ENCODE measurements at regions not wholly inside any gene's neighbourhood (a gene's known extent, or its start where the extent isn't known, plus 50 kb on each side); places are given as distances from the start of the nearest gene placed in this dataset.
A peak's percentile ranks its signal among the peaks of the same experiment; 100 is the strongest.
"Not testable (repeated sequence)": the region's sequence is repeated elsewhere in the genome, so short reads cannot be mapped to it uniquely, and the experiment has no call there.

DNA sequence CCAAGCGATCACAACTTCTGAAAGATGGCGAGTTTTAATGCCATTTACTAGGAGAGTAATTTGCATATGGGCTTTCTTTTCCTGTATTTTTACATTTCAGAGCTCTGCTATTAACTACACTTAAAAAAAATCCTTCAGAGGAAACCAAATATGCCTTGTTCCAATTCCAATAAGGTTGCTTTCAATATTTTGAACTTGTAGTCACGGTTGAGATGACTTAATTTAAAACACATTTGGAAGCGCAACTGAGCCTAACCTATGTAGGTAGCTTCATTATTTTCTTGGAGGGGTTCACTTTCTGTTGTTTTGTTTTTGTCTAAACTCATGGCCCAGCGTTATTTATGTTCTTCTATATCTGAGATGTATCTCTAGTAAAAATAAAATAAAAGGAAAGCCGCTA lies 93.4 kb downstream of the BLID start:
- no peak for DNase-seq

DNA sequence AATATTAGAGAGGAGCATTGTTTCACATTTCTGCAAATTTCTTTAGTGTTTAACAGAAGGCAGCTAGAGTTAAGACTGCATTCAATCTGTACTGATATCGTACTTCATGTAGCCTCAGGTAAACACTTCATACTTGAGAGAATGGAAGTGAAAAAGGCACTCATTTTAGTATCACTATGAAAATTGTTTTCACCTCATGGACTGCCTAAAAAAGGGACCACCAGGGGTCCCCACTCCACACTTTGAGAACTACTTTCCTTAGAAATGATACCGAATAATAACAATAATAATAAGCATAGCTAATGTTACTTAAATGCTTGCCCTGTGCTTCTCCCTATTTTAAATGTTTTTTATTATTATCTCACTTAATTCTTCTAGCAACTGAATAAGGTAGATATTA lies 95.1 kb downstream of the BLID start:
- DNase-seq, result no peak

DNA sequence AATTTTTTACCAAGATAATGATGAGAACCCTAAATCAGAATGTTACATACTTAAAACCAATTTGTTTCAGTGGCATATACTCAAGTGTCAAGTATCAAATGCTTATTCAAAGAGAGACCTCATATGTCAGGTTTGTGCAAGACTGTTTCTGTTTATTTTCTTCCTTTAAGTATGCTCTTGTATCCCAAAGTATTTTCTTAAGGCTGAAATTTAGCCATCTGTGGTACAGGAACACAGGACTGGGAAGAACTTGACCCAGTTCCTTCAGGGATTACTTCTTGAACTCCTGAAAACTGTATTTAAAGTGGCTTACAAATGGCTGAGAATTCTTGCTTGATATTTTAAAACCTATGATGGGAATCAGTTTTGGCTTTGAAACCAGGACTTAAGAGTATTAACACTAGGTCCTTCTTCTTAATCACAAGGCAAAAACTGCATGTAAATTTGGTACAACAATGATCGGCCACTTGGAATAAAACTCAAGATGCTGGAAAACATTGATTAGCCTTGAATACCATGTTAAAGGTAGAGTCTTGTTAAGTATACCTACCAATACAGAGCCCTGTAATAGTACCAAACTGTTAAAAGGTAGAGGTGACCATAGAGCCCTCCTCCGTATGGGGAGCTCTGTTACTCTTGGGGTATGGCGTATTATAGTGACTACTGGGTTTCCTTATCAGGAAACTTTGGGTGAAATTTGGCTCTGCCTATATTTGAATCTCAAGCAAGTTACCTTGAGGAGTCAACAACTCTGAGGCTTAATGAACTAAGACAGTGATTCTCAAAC lies 95.9 kb downstream of the BLID start:
- no peak for DNase-seq

DNA sequence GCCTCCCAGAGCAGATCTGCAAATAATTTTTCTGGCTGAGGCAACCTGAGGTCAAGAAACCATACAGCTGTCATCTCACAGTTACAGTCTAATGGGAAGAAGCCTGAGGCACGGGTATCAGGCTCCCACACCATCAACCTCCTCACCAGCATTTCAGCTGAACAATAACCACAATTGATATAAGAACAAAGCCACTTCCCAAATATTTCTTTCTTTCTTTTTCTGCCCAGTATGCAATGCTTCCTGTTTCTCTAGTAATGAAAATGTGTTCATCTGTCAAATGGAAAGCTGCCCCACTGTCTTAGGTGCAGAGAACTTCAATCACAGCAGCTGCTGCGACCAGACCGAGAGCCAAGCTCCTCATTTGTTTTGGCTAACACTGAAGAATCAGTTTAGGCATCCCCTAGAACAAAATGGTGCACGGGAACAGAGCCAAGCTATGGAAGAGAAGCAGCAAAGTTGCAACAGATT lies 108.4 kb downstream of the BLID start:
- DNase-seq, result peak in 1 of 2 donors; percentile 12

DNA sequence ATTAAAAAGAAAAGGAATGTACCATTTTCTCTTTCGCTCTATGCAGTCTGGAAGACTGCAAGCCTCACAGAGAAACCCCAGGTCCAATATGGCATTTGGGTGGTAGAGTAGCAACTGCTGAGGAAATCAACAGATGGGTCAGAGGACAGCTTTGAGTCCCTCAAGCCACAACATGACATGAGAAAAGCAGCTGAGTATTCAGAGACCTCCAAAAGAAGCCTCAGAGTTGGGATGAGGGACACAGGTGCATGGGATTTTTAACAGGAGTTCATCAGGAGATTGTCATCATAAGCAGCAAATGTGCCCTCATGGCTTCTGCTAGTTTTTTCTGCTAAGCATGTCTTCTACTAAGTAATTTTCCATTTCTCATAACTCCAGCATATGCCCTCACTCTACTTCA lies 111.6 kb downstream of the BLID start:
- no peak for DNase-seq

DNA sequence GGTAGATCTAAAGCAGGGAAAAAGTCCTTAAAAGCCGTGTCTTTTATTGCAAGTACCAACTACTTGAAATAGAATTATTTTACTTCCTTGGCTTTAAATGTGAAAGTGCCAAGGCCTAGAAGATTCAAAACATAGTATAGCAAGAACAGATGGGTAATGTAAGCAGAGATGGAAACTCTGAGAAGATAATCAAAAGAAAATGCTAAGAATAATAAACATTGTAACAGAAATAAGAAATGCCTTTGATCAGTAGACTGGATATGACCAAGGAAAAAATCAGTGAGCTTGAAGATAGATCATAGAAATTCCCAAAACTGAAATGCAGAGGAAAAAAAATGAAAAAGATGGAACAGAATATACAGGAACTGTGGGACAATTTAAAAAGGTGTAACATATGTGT lies 113.1 kb downstream of the BLID start:
- no peak for DNase-seq

DNA sequence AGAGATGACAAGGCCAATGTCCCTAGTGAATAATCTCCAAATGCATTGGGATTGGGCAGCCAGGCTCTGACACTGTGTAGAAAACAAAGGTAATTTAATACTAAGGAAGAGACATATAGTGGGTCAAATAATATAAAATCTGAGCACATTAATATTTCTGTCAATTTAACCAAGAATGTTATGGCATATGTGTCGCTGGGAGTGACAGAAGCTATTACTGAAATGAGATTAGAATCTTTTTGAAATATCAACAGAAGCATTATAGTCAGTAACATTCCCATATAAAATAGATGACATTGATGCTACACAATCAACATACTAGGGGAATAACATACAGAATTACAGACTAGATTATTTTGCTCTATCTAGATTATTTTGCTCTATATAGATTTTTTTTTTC lies 114.0 kb downstream of the BLID start:
- no peak for DNase-seq

DNA sequence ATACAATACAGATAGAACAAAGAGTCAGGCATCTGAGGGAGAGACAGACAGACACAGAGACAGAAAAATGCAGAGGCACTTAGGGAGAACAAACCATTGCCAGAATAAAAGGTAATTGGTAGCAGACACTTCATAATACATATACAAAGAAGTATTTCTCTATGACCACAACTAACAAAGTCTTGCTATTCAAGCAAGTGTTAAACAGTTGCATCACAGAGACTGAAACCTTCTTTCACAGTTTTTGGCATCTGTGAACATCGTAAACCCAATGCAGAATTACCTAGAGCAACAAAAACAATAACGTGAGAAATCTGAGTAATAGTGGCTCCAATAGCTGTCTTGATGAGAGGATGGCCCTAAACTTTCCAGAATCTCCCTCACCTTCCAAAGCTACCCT lies 116.4 kb downstream of the BLID start:
- DNase-seq, result no peak

DNA sequence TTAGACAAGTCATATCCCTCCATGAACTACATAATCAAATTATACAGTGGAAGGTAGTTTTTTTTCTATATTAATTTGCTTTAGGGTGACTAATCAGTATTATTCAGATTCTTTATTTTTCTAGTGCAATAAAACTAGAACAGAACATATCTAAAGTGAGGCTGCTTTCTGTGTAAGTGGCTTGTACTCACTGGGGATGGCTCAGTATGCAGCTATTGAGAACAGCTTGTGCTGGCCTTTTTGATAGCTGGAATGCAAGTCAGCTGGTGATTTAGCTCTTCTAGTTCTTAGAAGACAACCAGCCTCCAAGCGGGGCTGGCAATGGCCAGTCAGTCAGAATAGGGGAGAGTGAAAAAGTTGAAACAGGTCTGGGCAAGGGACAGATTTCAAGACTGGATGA lies 119.4 kb downstream of the BLID start:
- no peak for DNase-seq

DNA sequence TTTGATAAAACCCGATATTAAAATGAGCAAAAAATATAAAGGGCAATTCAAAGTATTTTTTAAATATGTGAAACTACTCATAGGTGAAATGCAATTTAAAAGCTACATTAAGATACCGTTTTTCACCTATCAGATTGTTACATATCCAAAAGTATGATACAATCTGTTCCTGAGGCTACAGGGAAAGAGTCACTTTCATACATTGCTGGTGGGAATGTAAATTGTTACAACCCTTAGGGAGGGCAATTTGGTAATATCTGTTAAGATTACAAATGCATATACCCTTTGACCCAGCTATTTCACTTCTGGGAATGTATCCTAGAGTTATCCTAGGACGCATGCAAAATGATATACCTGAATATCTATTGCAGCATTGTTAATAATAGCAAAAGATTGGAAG lies 132.1 kb downstream of the BLID start:
- DNase-seq, result no peak

DNA sequence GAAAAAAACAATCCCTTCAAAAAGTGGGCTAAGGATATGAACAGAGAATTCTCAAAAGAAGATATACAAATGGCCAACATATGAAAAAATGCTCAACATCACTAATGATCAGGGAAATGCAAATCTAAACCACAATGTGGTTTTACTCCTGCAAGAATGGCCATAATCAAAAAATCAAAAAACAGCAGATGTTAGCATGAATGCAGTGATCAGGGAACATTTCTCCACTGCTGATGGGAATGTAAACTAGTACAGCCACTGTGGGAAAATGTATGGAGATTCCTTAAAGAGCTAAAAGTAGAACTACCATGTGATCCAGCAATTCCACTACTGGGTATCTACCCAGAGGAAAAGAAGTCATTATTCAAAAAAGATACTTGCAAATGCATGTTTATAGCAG lies 138.1 kb downstream of the BLID start:
- not testable (repeated sequence) for DNase-seq

DNA sequence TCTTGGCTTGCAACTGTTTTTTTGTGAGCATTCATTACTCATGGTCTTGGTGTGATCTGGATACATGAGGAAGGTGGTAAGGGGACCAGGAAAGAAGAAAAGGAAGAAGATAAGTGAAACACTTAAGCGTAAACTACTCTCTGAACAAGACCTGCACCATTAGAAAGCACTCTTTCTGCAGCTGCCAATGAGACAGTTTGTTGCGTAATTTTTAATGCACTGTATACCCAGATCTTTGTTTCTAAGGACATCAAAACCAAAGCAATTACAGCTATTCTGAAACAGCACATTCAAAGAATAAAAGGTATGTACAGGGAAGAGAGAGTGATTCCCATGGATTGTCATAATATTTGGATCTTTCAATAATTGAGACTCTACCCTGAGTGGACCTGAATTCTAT lies 147.4 kb downstream of the BLID start:
- no peak for DNase-seq

DNA sequence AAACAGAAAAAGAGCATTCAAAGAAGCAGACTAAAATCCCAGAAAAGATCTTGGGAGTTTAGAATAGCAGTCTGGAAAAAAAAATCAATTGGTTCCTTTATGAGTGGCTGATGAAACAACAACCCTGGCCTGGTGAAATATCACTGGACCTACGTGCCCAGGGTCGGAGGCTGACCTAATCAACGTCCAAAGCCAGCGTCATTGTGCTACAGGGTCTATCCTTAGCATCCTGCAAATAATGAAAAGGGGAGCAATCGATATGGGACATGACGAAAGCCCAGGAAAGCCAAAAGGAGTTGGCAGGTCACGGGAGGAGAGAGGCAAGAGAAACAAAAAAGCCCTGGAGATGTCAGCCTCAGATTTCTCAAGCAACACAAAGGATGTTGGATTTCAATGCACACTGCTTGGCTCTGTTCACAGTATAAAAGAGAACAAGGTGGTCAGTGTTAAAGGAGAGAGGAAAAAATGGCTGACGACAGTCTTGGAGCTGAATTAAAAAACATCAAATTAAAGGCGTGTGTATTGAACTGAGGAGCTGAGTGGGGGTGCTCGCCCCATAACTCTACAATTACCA lies 148.8 kb downstream of the BLID start:
- no peak for DNase-seq

DNA sequence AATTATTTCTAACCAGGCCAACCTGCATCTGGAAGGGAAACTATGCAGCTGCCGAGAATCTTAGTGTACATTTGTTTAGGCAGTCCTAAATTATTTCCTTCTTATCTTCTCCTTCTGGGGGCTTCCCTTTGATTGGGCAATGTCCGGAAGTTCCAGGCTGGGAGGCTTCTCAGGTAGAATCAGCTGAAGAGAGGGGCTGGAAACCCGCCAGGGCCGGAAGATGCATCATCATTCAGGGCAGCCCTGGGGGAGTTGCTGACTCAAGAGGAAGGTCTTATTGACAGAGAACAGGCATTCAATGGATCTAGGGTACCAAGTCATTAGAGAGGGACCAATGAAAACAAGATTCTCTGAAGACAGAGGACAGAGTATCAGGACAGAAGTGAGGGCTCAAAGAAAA lies 150.7 kb downstream of the BLID start:
- no peak for DNase-seq

DNA sequence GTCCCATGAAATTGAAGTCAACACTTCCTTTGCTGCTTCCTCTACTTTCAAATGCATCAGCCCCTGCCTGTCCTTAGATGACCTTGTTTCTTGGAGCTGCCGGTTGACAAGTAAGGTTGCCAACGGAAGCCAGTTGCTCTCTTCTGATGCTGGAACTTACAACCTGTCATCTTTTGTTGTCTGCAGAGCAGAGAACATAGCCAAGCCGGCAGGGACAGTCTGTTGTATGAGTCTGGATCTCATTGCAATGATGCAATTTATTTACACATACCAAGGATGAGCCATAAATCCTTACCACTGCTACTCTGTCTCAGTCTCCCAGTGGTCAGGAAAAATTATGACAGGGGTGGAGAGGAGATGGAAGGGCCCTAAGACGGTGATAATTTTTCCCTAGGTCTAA lies 151.4 kb downstream of the BLID start:
- no peak for DNase-seq

DNA sequence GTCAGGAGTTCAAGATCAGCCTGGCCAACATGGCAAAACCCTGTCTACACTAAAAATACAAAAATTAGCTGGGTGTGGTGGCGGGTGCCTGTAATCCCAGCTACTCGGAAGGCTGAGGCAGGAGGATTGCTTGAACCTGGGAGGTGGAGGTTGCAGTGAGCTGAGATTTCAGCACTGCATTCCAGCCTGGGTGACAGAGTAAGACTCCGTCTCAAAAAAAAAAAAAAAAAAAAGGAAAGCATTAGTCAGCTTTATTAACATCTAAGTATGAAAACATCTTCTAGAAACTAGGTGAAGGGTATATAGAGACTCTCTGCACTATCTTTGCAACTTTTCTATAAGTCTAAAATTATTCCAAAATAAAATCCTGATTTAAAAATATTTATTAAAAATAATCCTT lies 152.2 kb downstream of the BLID start:
- DNase-seq, result not testable (repeated sequence)

DNA sequence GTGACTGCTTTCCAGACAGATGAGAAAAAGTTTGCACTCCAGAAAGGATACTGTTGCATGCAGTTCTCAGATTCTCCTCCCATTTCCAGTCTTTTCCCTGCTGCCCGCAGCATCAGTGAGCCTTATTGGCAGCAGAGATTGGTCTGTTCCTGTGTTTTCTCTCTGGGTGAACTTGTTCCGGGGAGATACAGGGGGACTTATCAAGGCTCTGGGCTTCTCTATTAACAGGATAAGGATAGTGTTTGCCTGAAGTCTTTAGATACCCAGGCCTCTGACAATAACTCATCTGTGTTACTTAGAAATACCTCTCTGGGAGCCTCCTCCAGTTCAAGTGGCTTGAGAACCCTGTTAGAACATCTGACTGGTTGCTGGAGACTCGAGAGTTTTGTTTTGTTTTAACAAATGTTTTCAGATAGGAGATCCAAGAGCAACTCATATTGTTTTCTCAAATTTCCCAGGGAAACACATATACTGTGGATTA lies 154.7 kb downstream of the BLID start:
- DNase-seq, result no peak

DNA sequence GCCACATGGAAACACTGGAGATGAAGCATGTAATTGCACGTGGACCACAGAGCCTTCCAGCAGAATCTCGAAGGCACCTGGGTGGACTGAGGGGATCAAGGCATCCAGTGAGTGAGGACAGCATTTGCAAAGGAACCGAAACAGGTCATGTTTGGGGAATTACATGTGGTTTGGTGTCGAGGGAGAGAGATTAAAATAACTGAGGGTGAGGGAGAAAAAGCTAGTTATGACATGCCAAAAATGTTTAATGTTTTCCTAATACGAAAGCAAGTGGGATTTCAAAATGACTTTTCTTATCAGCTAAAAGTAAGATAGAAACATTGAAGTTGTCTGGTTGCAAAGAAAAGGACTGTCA lies 157.1 kb downstream of the BLID start:
- DNase-seq, result no peak

DNA sequence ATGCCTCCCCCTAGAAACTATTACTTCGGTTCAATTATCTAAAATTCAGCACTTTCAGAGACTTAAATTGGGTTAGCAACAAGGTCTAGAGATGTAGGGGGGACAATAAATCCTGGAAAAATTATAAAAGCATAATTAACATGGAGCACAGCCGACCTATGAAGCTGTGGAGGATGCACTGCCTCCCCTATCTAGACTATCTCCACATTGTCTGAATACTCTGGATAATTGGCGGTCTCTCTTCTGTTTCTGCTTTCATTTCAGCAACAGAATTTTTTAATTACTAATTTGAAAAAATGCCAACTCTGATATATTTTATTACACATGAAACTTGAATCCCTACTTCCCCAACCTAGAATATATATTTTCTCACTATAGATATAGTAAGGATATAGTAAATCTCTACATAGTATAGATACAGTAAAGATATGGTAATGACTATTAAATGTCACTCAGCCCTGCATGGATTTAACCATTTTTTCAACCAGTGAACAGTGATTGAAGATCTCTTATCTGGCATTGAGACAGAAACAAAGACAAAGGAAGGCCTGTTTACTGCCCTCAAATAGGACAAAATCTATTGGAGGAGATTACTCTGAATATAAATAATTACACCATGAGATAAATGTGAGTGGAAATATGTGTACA lies 157.6 kb downstream of the BLID start:
- no peak for DNase-seq

DNA sequence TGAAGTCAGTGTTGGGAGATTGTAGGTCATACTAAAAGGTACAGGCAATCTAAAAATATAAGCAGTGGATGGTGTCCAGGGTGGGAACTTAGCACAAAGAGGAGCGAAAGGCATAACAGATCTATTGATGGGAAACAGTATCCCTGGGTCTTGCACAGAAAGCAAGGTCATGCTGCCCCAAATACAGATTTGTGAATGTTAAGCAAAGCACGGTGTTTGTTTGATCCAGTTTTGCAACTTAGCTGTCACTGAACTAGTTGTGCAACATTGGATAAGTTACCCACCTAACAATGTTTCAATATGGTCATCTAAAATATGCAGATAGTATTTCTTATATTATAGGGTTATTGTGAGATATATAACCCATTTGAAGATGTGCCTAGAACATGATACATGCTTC lies 162.9 kb downstream of the BLID start:
- DNase-seq, result no peak

DNA sequence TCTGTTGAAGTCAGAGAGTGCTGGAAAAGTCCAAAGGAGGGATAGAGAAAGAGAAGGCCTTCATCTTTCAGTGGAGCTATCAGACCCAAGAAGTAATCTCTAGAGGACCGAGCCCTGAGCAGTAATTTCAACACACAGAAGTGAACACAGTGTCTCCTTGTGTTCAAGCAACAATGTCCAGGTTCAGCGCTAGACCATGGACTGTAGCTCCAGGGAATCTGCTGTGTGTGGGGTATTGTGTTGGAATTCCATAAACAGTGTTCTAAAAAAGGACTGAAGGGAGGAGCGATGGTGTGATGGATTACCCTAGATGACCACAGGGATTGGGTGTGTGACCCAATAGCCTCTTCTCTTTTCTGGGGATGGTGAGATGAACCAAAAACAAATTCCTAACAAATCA lies 165.9 kb downstream of the BLID start:
- no peak for DNase-seq

DNA sequence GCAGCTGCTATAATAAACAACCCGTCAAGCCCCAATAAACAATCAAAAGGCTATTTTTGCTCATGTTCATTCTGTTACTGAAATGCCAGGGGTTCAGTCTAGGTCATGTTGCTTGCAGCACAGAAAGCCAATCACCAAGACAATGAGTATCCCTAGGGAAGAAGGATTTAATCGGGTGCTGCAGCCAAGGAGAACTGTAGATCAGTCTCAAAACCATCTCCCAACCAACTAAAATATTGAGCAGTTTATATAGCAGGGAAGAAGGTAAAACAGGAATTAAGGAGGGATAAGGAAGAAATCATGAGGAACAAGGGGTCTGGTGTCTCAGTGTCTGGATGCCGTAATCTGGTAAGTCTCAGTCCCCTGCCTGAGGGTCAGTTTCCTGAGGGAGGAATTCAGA lies 169.5 kb downstream of the BLID start:
- no peak for DNase-seq

DNA sequence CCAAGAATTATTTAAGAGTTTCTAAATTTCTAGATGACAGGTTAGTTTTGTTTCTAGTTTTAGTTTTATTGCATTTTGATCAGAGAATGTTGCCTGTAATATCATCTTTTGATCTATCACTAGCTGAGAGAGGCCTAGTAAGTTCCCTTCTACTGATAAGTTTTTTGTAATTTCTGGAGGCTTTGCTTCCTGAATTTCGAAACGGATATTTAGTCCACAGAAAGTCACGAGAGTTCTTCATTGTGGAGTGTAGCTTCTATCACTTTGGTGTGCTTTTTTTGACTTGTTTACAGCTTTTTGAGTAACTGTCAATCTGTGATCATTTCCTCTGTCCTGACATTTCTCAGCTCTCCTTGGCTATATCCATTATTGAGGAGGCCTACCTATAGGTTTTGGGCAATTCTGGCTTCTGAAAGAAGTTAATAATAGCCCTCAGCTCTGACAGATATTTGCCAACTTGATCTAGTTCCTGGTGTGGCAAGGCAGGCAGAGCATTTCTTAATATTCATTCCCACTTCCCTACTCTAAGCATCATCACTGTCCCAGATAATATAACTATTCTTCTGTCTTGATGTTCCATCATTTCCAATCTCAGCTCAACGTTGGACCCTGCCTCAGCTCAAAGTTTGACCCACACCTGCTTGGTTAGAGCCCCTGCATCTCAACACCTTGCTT lies 171.3 kb downstream of the BLID start:
- DNase-seq, result no peak

Data from right lung (tissue), 2 donors.